PC-3 (cell line): ENCODE measurements at regions not wholly inside any gene's neighbourhood (a gene's known extent, or its start where the extent isn't known, plus 50 kb on each side); places are given as distances from the start of the nearest gene placed in this dataset.

Source experiments
- ATAC-seq: fragments of 200-7000 bp; cut with Tn5 transposase; 2 replicates; pipeline ENCODE4 v1.9.1; 2020; ENCODE audit warnings: mild to moderate bottlenecking, moderate library complexity
- BruUV-seq: library from RNA; stranded (reverse); fragments of 400-500 nt; replicated peaks from 2 replicates; lab custom pipeline; 2021; lab: Mats Ljungman, UMichigan
- CTCF ChIA-PET: fragments of 300-600 bp; sonication (Branson Sonifier 250); formaldehyde crosslinking; loops from one replicate; lab custom pipeline; 2022; ENCODE audit warnings: antibody characterized with exemption; lab: Charles Lee
- POLR2A ChIA-PET: fragments of 300-600 bp; sonication (Branson Sonifier 250); formaldehyde crosslinking; loops from one replicate; lab custom pipeline; 2022; ENCODE audit warnings: antibody characterized with exemption; ENCODE audit not compliant: unreplicated experiment; lab: Charles Lee
- DNase-seq: peaks from one replicate; pipeline ENCODE4 v3.0.0-alpha.2; 2015
- H2AFZ ChIP-seq: fragments of 300-600 bp; sonication (generic); 2 replicates; pipeline ENCODE4 v1.6.0; 2016; ENCODE audit warnings: antibody characterized with exemption, low read length
- H3F3A ChIP-seq: fragments of 300-600 bp; sonication (generic); one replicate; pipeline ENCODE4 v1.6.0; 2017; ENCODE audit warnings: antibody characterized with exemption, low read length, control low read depth, mild to moderate bottlenecking; ENCODE audit not compliant: unreplicated experiment
- H3K27ac ChIP-seq: fragments of 300-600 bp; sonication (generic); 2 replicates; pipeline ENCODE4 v1.5.1; 2016; ENCODE audit warnings: mild to moderate bottlenecking, low read length
- H3K27me3 ChIP-seq: fragments of 300-600 bp; sonication (generic); 2 replicates; pipeline ENCODE4 v1.6.1; 2016; ENCODE audit warnings: low read length, mixed read lengths
- H3K36me3 ChIP-seq: fragments of 300-600 bp; sonication (generic); 2 replicates; pipeline ENCODE4 v1.6.1; 2016; ENCODE audit warnings: low read depth, mixed run types, low read length, mixed read lengths
- H3K4me1 ChIP-seq: fragments of 300-600 bp; sonication (generic); 2 replicates; pipeline ENCODE4 v1.5.1; 2016; ENCODE audit warnings: low read length; ENCODE audit not compliant: insufficient read depth
- H3K4me2 ChIP-seq: fragments of 300-600 bp; sonication (generic); 2 replicates; pipeline ENCODE4 v1.6.0; 2016; ENCODE audit warnings: low read length
- H3K4me3 ChIP-seq: fragments of 300-600 bp; sonication (generic); 2 replicates; pipeline ENCODE4 v1.5.1; 2016; ENCODE audit warnings: mild to moderate bottlenecking, low read length, mixed read lengths
- H3K79me2 ChIP-seq: fragments of 300-600 bp; sonication (generic); 2 replicates; pipeline ENCODE4 v1.6.1; 2017; ENCODE audit warnings: low read length, mixed read lengths
- H3K9ac ChIP-seq: fragments of 300-600 bp; sonication (generic); 2 replicates; pipeline ENCODE4 v1.6.0; 2016; ENCODE audit warnings: mild to moderate bottlenecking, low read length
- H3K9me2 ChIP-seq: fragments of 300-600 bp; sonication (generic); replicated peaks from 2 replicates; pipeline ENCODE4 v1.6.1; 2016; ENCODE audit warnings: mixed run types, low read length, mixed read lengths
- H3K9me3 ChIP-seq: fragments of 300-600 bp; sonication (generic); 2 replicates; pipeline ENCODE4 v1.6.1; 2016; ENCODE audit warnings: low read length, mixed read lengths
- H4K20me1 ChIP-seq: fragments of 300-600 bp; sonication (generic); 2 replicates; pipeline ENCODE4 v1.6.1; 2016; ENCODE audit warnings: low read length, mixed read lengths
- CTCF ChIP-seq: fragments of 300-600 bp; sonication (generic); conservative IDR thresholded peaks from 2 replicates; pipeline ENCODE4 v1.5.1; 2017; ENCODE audit warnings: antibody characterized with exemption, low read depth, mild to moderate bottlenecking, low read length
- EZH2 ChIP-seq: fragments of 300-600 bp; sonication (generic); IDR thresholded peaks from one replicate; pipeline ENCODE4 v1.6.1; 2017; ENCODE audit warnings: antibody characterized with exemption, mild to moderate bottlenecking, low read length; ENCODE audit not compliant: unreplicated experiment
- EZH2phosphoT487 ChIP-seq: fragments of 300-600 bp; sonication (generic); IDR thresholded peaks from 2 replicates; pipeline ENCODE4 v1.6.1; 2018; ENCODE audit warnings: mild to moderate bottlenecking, antibody characterized with exemption, low read length, borderline replicate concordance
- intact Hi-C: fragments of 100-400 bp; cut with micrococcal nuclease; formaldehyde crosslinking; loops from 2 replicates; pipeline ENCODE4 v1.9.0; 2023

- Histone ChIP-seq H3F3A (no peaks in the 10 kb centered on the region), H3K4me1 (no peaks in the 10 kb centered on the region), H3K9me3 (no peaks in the 10 kb centered on the region), H3K27me3 (no peaks in the 10 kb centered on the region), H3K9ac (no peak overlapping the region), H4K20me1 (no peaks in the 10 kb centered on the region), H3K36me3 (no peaks in the 10 kb centered on the region), H2AFZ (no peak overlapping the region), H3K27ac (no peak overlapping the region), H3K4me3 (no peak overlapping the region), H3K79me2 (no peaks in the 10 kb centered on the region), H3K9me2 (no peaks in the 10 kb centered on the region), H3K4me2 (no peak overlapping the region)
- peak; percentile 49 for ATAC-seq
- ChIA-PET CTCF (no interaction called here), POLR2A (no interaction called here)
- no peak for DNase-seq
- intact Hi-C loops = no loop called here
- no TSS peak for BruUV-seq
- no peak for TF ChIP-seq CTCF
- TF ChIP-seq EZH2 = no peak
- no peak for TF ChIP-seq EZH2phosphoT487
These were observed 188.1 kb upstream of the ZNF469 start for GRCh38 chr16:88194397-88195268.

- H4K20me1 ChIP-seq = no peaks in the 10 kb centered on the region
- H3K9me3 ChIP-seq = no peaks in the 10 kb centered on the region
- H2AFZ ChIP-seq = no peak overlapping the region
- H3K4me1 ChIP-seq = no peaks in the 10 kb centered on the region
- no peak for DNase-seq
- H3K4me3 ChIP-seq = no peak overlapping the region
- no peaks in the 10 kb centered on the region for H3F3A ChIP-seq
- H3K36me3 ChIP-seq = no peaks in the 10 kb centered on the region
- H3K9ac ChIP-seq = no peak overlapping the region
- H3K4me2 ChIP-seq = no peak overlapping the region
- H3K9me2 ChIP-seq = no peaks in the 10 kb centered on the region
- H3K79me2 ChIP-seq = no peaks in the 10 kb centered on the region
- POLR2A ChIA-PET = no interaction called here
- no peaks in the 10 kb centered on the region for H3K27me3 ChIP-seq
- no peak for ATAC-seq
- BruUV-seq = no TSS peak
- TF ChIP-seq CTCF (no peak), EZH2 (no peak)
- CTCF ChIA-PET = no interaction called here
- intact Hi-C loops = no loop called here
- H3K27ac ChIP-seq = no peak overlapping the region
These were observed 187.5 kb upstream of the ZNF469 start for GRCh38 chr16:88195269-88195705.

GRCh38 chr16:88195911-88196465, 186.8 kb upstream of the ZNF469 start:
- Histone ChIP-seq H3K4me2 (no peak overlapping the region), H3K9ac (no peak overlapping the region), H3K4me3 (no peak overlapping the region), H3K36me3 (no peaks in the 10 kb centered on the region), H3K9me3 (no peaks in the 10 kb centered on the region), H3K79me2 (no peaks in the 10 kb centered on the region), H3K9me2 (no peaks in the 10 kb centered on the region), H3K4me1 (no peaks in the 10 kb centered on the region), H3F3A (no peaks in the 10 kb centered on the region), H2AFZ (no peak overlapping the region), H3K27me3 (no peaks in the 10 kb centered on the region), H4K20me1 (no peaks in the 10 kb centered on the region), H3K27ac (no peak overlapping the region)
- ChIA-PET POLR2A (no interaction called here), CTCF (no interaction called here)
- no peak for ATAC-seq
- TF ChIP-seq CTCF (no peak), EZH2phosphoT487 (no peak), EZH2 (no peak)
- intact Hi-C loops = no loop called here
- no TSS peak for BruUV-seq
- DNase-seq = no peak
